HCT116 (cell line): ENCODE measurements at regions not wholly inside any gene's neighbourhood (a gene's known extent, or its start where the extent isn't known, plus 50 kb on each side); places are given as distances from the start of the nearest gene placed in this dataset.

Source experiments
- ATAC-seq: fragments of 200-7000 bp; cut with Tn5 transposase; 2 replicates; pipeline ENCODE4 v1.9.1; 2020; ENCODE audit warnings: mild to moderate bottlenecking, moderate library complexity
- BruUV-seq: library from RNA; stranded (reverse); fragments of 400-500 nt; replicated peaks from 2 replicates; lab custom pipeline; 2021; lab: Mats Ljungman, UMichigan
- CTCF ChIA-PET: fragments of 300-600 bp; sonication (Branson Sonifier 250); formaldehyde crosslinking; loops from one replicate; lab custom pipeline; 2021; ENCODE audit warnings: antibody characterized with exemption; lab: Charles Lee
- POLR2A ChIA-PET: fragments of 300-600, 350-600 bp; sonication (Branson Sonifier 250); formaldehyde crosslinking; loops from one replicate; lab custom pipeline; 2021; ENCODE audit warnings: antibody characterized with exemption; lab: Charles Lee
- RAD21 ChIA-PET, 2 experiments: fragments of 300-600 bp; sonication (Branson Sonifier 250); formaldehyde crosslinking; loops; one replicate each; lab custom pipeline; 2023; ENCODE audit warnings: low total read pairs in 2 of 2; ENCODE audit not compliant: uncharacterized antibody in 2 of 2, unreplicated experiment in 2 of 2, low non-redundant PET in 1 of 2; lab: Charles Lee
- DNase-seq: peaks from one replicate; pipeline ENCODE4 v3.0.0-alpha.2; 2010; ENCODE audit warnings: low read depth, low spot score
- H2AFZ ChIP-seq: fragments of 200-600 bp; shearing (Covaris generic), sonication (generic); 2 replicates; pipeline ENCODE4 v1.6.1; 2017; ENCODE audit warnings: low read depth, mixed run types, mixed read lengths, antibody characterized with exemption, low read length; ENCODE audit not compliant: poor library complexity, severe bottlenecking
- H3K27ac ChIP-seq: 2 replicates; pipeline ENCODE4 v1.5.1; 2012; ENCODE audit warnings: low read depth, low read length
- H3K27me3 ChIP-seq: fragments of 200-600 bp; sonication (generic); 2 replicates; pipeline ENCODE4 v1.6.1; 2016; ENCODE audit warnings: mixed run types, low read length, mixed read lengths; ENCODE audit not compliant: insufficient read depth
- H3K36me3 ChIP-seq, 2 experiments: fragments of 200-500 bp in 1 of 2; fragments of 200-600 bp in 1 of 2; sonication (Bioruptor generic) in 1 of 2; sonication (generic) in 1 of 2; 2 replicates each; pipeline versions ENCODE4 v1.5.1 to v1.6.1; 2014 to 2016; ENCODE audit warnings: low read length in 2 of 2, inconsistent platforms in 1 of 2, mixed read lengths in 1 of 2, mixed run types in 1 of 2; ENCODE audit not compliant: insufficient read depth in 2 of 2, control insufficient read depth in 1 of 2
- H3K4me1 ChIP-seq, 2 experiments: fragments of 200-600 bp in 1 of 2; sonication (generic) in 1 of 2; 2 replicates each; pipeline versions ENCODE4 v1.5.1 to v1.6.1; 2012 to 2017; ENCODE audit warnings: low read length in 2 of 2, inconsistent platforms in 1 of 2, mild to moderate bottlenecking in 1 of 2, mixed read lengths in 1 of 2, mixed run types in 1 of 2, moderate library complexity in 1 of 2; ENCODE audit not compliant: insufficient read depth in 2 of 2, control insufficient read depth in 1 of 2
- H3K4me2 ChIP-seq: fragments of 200-600 bp; sonication (generic); 2 replicates; pipeline ENCODE4 v1.6.1; 2017; ENCODE audit warnings: mixed run types, low read length, mixed read lengths
- H3K4me3 ChIP-seq, 2 experiments: fragments of 200-600 bp in 1 of 2; sonication (generic) in 1 of 2; replicated peaks in 1 of 2; 2 replicates each; pipeline ENCODE4 v1.5.1; 2011 to 2016; ENCODE audit warnings: low read length in 2 of 2, control low read depth in 1 of 2, low read depth in 1 of 2, mild to moderate bottlenecking in 1 of 2, mixed read lengths in 1 of 2, mixed run types in 1 of 2
- H3K79me2 ChIP-seq: fragments of 200-600 bp; sonication (generic); 2 replicates; pipeline ENCODE4 v1.6.1; 2017; ENCODE audit warnings: mild to moderate bottlenecking, mixed run types, low read length, moderate library complexity, mixed read lengths; ENCODE audit not compliant: insufficient read depth
- H3K9ac ChIP-seq: fragments of 200-600 bp; sonication (generic); 2 replicates; pipeline ENCODE4 v1.6.1; 2016; ENCODE audit warnings: low read length, mixed read lengths
- H3K9me2 ChIP-seq: fragments of 200-600 bp; sonication (generic), shearing (Covaris generic); 2 replicates; pipeline ENCODE4 v1.6.1; 2017; ENCODE audit warnings: mixed run types, mild to moderate bottlenecking, moderate library complexity; ENCODE audit not compliant: insufficient read depth
- H3K9me3 ChIP-seq, 2 experiments: fragments of 200-500 bp in 1 of 2; fragments of 200-600 bp in 1 of 2; sonication (Bioruptor generic) in 1 of 2; sonication (generic) in 1 of 2; 2 replicates each; pipeline ENCODE4 v1.6.1; 2014 to 2017; ENCODE audit warnings: low read length in 2 of 2, mixed read lengths in 2 of 2, inconsistent platforms in 1 of 2, low read depth in 1 of 2, mild to moderate bottlenecking in 1 of 2, mixed run types in 1 of 2, moderate library complexity in 1 of 2; ENCODE audit not compliant: control insufficient read depth in 1 of 2, insufficient read depth in 1 of 2
- H4K20me1 ChIP-seq: fragments of 200-600 bp; sonication (generic), shearing (Covaris generic); 2 replicates; pipeline ENCODE4 v1.6.1; 2017; ENCODE audit warnings: mixed run types, mild to moderate bottlenecking, moderate library complexity; ENCODE audit not compliant: insufficient read depth
- CEBPB ChIP-seq: IDR thresholded peaks from 2 replicates; pipeline ENCODE4 v1.6.1; 2012; ENCODE audit warnings: low read depth
- EGR1 ChIP-seq: IDR thresholded peaks from 2 replicates; pipeline ENCODE4 v1.6.1; 2012; ENCODE audit warnings: low read depth
- FOSL1 ChIP-seq: IDR thresholded peaks from 2 replicates; pipeline ENCODE4 v1.6.1; 2012; ENCODE audit warnings: low read depth
- POLR2A ChIP-seq: IDR thresholded peaks from 2 replicates; pipeline ENCODE4 v1.7.0; 2011; ENCODE audit warnings: borderline replicate concordance; ENCODE audit not compliant: insufficient read depth, insufficient read length; ENCODE audit errors: extremely low read depth
- POLR2AphosphoS5 ChIP-seq: IDR thresholded peaks from 2 replicates; pipeline ENCODE4 v1.6.1; 2011; ENCODE audit warnings: mild to moderate bottlenecking, low read depth, low read length, moderate library complexity
- SRF ChIP-seq: IDR thresholded peaks from 2 replicates; pipeline ENCODE4 v1.6.1; 2012; ENCODE audit warnings: low read depth
- ZNF274 ChIP-seq: fragments of 200-500 bp; sonication (Bioruptor generic); IDR thresholded peaks from 2 replicates; pipeline ENCODE4 v1.6.1; 2014; ENCODE audit warnings: mild to moderate bottlenecking, low read depth, low read length, inconsistent platforms
- intact Hi-C: fragments of 100-400 bp; cut with micrococcal nuclease; formaldehyde crosslinking; loops from 2 replicates; pipeline ENCODE4 v1.10.0; 2022
- TF ChIP-seq, protein P1 (sequence below): IDR thresholded peaks from 2 replicates; pipeline ENCODE4 v1.6.1; 2012
- TF ChIP-seq, protein P2 (sequence below), 3 experiments: fragments of 200-600 bp in 1 of 3; sonication (generic) in 1 of 3; IDR thresholded peaks in 2 of 3; conservative IDR thresholded peaks in 1 of 3; 2 replicates each; pipeline ENCODE4 v1.5.1; 2012 to 2017; ENCODE audit warnings: low read depth in 2 of 3, low read length in 2 of 3, antibody characterized with exemption in 1 of 3, borderline replicate concordance in 1 of 3, control low read depth in 1 of 3, mild to moderate bottlenecking in 1 of 3, mixed read lengths in 1 of 3, mixed run types in 1 of 3, moderate library complexity in 1 of 3; ENCODE audit not compliant: insufficient read depth in 1 of 3
- TF ChIP-seq, protein P3 (sequence below): IDR thresholded peaks from 2 replicates; pipeline ENCODE4 v1.6.1; 2012
- TF ChIP-seq, protein P4 (sequence below): IDR thresholded peaks from 2 replicates; pipeline ENCODE4 v1.6.1; 2011; ENCODE audit warnings: mild to moderate bottlenecking, low read length, moderate library complexity; ENCODE audit not compliant: insufficient replicate concordance; ENCODE audit errors: extremely low read depth

DNA sequence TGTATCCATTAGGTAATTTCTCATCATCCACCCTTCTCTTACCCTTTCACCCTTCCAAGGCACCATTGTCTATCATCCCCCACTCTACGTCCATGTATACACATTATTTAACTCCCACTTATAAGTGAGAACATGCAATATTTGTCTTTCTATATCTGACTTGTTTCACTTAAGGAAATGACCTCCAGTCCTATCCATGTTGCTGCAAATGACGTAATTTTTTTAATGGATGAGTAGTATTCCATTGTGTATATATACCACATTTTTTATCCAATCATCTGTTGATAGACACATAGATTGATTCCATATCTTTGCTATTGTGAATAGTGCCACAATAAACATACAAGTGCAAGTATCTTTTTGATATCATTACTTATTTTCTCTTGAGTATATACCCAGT is 322.9 kb upstream of the CXADR start:
- H3K27ac ChIP-seq = no peak overlapping the region
- no peak overlapping the region for H3K4me3 ChIP-seq
- CTCF ChIA-PET = no interaction called here
- H3K9me2 ChIP-seq = no peaks in the 10 kb centered on the region
- no peak overlapping the region for H3K9ac ChIP-seq
- H3K79me2 ChIP-seq = no peaks in the 10 kb centered on the region
- RAD21 ChIA-PET = no interaction called here
- no peak overlapping the region for H3K4me2 ChIP-seq
- peaks cover 9 to 47% of the 10 kb centered on the region in 2 experiments; a peak in 2 of 4 replicates for H3K9me3 ChIP-seq
- H2AFZ ChIP-seq = no peak overlapping the region
- ATAC-seq (no peak), DNase-seq (no peak)
- POLR2A ChIA-PET = no interaction called here
- BruUV-seq = no TSS peak
- H4K20me1 ChIP-seq = no peaks in the 10 kb centered on the region
- TF ChIP-seq FOSL1 = no peak
- no peak for TF ChIP-seq ZNF274
- no peaks in the 10 kb centered on the region for H3K4me1 ChIP-seq
- intact Hi-C loops = no loop called here
- H3K36me3 ChIP-seq = no peaks in the 10 kb centered on the region
- no peaks in the 10 kb centered on the region for H3K27me3 ChIP-seq

DNA sequence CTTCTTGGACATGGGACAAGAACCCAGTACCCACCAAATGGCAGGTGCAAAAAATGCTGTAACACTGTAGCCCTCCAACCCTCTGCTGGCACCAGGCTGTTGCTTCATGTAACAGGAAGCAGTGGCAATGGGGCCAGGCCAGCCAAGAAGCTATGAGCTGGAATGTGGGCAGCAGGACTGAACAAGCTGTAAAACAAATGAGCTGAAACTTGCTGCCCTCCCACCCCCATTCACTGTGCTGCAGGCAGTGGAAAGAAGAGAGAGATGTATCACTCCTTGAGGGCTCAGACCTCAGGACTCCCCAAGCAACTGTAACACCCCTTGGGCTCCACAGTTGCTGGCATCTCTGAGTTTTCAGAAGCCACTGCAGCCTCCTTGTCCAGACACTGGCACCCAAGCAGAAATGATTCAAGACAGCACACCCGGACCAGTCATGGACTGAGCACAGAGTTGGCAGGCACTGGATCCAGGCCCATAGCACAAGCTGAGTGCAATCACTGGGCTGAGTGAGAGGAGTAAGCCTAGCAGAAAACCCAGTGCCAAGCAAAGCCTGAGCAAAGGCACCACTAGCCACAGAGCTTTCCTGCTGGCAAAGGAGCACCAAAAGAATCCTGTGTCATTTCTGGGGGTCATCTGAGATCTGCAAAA is 321.4 kb upstream of the CXADR start:
- BruUV-seq = no TSS peak
- H2AFZ ChIP-seq = no peak overlapping the region
- no peak for ATAC-seq
- no peaks in the 10 kb centered on the region for H3K4me1 ChIP-seq
- TF ChIP-seq FOSL1 (no peak), SRF (no peak), POLR2A (no peak), POLR2AphosphoS5 (no peak), CEBPB (no peak), EGR1 (no peak)
- TF ChIP-seq, protein P1, sequence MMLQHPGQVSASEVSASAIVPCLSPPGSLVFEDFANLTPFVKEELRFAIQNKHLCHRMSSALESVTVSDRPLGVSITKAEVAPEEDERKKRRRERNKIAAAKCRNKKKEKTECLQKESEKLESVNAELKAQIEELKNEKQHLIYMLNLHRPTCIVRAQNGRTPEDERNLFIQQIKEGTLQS = no peak
- TF ChIP-seq, protein P2, sequence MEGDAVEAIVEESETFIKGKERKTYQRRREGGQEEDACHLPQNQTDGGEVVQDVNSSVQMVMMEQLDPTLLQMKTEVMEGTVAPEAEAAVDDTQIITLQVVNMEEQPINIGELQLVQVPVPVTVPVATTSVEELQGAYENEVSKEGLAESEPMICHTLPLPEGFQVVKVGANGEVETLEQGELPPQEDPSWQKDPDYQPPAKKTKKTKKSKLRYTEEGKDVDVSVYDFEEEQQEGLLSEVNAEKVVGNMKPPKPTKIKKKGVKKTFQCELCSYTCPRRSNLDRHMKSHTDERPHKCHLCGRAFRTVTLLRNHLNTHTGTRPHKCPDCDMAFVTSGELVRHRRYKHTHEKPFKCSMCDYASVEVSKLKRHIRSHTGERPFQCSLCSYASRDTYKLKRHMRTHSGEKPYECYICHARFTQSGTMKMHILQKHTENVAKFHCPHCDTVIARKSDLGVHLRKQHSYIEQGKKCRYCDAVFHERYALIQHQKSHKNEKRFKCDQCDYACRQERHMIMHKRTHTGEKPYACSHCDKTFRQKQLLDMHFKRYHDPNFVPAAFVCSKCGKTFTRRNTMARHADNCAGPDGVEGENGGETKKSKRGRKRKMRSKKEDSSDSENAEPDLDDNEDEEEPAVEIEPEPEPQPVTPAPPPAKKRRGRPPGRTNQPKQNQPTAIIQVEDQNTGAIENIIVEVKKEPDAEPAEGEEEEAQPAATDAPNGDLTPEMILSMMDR (IDR thresholded peaks at IDR 0.05 in 2 of 3, conservative IDR thresholded peaks at IDR 0.05 in 1 of 3; ENCODE audit: borderline replicate concordance in 1 of 3, insufficient read depth in 1 of 3, low read depth in 2 of 3, low read length in 2 of 3) = no peak
- TF ChIP-seq, protein P3, sequence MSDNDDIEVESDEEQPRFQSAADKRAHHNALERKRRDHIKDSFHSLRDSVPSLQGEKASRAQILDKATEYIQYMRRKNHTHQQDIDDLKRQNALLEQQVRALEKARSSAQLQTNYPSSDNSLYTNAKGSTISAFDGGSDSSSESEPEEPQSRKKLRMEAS = no peak
- TF ChIP-seq, protein P4, sequence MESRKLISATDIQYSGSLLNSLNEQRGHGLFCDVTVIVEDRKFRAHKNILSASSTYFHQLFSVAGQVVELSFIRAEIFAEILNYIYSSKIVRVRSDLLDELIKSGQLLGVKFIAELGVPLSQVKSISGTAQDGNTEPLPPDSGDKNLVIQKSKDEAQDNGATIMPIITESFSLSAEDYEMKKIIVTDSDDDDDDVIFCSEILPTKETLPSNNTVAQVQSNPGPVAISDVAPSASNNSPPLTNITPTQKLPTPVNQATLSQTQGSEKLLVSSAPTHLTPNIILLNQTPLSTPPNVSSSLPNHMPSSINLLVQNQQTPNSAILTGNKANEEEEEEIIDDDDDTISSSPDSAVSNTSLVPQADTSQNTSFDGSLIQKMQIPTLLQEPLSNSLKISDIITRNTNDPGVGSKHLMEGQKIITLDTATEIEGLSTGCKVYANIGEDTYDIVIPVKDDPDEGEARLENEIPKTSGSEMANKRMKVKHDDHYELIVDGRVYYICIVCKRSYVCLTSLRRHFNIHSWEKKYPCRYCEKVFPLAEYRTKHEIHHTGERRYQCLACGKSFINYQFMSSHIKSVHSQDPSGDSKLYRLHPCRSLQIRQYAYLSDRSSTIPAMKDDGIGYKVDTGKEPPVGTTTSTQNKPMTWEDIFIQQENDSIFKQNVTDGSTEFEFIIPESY = no peak
- H3K27ac ChIP-seq = no peak overlapping the region
- no peaks in the 10 kb centered on the region for H3K36me3 ChIP-seq
- H3K4me2 ChIP-seq = no peak overlapping the region
- H3K9ac ChIP-seq = no peak overlapping the region
- no peaks in the 10 kb centered on the region for H3K27me3 ChIP-seq
- no peaks in the 10 kb centered on the region for H3K79me2 ChIP-seq
- H3K9me2 ChIP-seq = no peaks in the 10 kb centered on the region
- no peak overlapping the region for H3K4me3 ChIP-seq
- POLR2A ChIA-PET = no interaction called here
- RAD21 ChIA-PET = no interaction called here
- intact Hi-C loops = no loop called here
- CTCF ChIA-PET = no interaction called here
- H3K9me3 ChIP-seq = peaks cover 6 to 40% of the 10 kb centered on the region in 2 experiments; a peak in 2 of 4 replicates
- H4K20me1 ChIP-seq = no peaks in the 10 kb centered on the region
- no peak for DNase-seq
